ENCODE measurements at regions not wholly inside any gene's neighbourhood (a gene's known extent, or its start where the extent isn't known, plus 50 kb on each side); places are given as distances from the start of the nearest gene placed in this dataset.
A peak's percentile ranks its signal among the peaks of the same experiment; 100 is the strongest.

DNA sequence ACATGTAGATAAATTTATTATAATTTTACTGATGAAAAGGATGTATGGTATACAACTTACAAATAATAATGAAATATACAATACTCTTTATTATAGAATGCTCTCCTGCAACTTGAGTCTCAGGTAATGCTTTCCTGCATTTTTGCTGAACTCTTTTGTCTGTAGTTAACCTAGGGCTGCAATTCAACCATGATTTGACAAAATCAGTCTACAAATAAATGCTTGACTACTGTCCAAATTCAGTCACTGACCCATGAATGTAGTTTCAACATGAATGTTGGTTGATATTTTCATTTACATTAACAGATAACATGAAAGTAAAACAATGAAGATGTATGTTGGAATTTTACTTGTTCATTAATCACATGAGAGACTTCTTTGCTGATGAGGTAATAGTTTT lies 320.9 kb downstream of the ZSWIM6 start:
- no peak for DNase-seq (ENCODE audit: low read depth, low spot score)

DNA sequence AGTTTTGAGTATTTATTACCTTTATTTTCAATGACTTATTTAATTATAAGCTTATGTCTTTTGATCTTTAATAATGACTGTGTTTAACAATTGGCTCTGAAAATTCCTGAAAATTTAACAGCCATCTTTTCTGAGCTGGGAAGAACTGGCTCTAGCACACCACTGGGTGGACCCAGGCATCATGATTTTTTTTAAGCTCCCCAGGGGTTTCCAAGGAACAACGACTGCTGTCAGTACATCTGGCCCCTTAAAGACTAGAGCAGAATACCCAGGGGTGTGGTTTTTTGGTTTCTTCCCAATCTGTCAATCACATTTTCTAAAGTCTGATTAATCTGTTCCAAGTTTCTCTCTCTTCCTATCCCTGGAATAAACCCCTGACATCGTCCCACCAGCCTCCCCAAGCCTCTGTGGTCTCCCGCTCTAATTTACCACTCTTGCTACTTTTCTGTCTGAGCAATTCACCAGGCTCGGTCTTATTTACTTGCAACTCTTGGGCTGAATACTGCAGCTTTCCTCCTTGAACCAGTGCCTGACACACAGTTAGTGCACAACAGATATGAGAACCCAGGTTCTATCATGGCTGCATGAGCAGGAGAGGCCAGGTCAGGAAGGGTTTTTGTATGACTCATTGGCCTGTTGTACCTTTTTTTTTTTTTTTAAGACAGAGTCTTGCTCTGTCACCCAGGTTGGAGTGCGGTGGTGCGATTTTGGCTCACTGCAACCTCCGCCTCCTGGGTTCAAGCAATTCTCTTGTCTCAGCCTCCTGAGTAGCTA lies 321.9 kb downstream of the ZSWIM6 start:
- no peak for DNase-seq (ENCODE audit: low read depth, low spot score)

DNA sequence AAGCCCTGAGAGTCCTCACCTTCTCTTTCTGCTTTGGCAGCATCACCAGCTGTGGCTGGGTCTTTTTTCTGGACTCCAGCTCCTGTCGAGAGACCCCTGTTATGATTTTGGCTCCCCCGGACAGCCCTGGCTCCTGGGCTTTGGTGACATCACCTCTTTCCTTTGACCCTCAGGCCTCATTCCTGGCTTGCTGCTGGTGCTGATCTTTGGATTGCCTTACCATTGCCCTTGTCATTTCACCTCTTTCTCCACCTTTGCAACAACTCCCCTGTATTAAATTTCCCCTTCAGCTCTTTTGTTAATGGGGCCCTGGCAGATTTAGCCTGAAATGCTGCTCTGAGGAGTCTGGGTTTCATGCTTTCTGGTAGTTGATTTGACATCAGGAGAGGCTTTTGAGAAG lies 322.8 kb downstream of the ZSWIM6 start:
- DNase-seq (ENCODE audit: low read depth, low spot score), result no peak

DNA sequence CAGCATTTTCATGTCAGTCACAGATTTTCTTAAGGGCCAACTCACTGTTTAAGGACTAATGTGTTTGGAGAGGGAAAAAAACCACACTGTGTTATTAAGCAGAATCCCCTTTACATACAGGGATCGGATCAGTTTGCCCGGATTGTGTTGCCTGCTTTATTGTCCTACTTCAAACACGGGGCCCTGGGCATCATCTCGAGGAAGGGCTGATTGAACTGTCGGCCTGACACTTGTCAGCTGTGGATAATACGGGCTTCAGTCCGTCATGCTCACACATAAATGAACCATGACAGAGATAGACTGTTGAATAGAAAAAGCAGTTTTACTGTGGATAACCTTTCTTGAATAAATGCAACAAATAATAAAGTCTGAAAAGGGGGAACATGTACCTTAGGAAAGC lies 325.0 kb downstream of the ZSWIM6 start:
- no peak for DNase-seq (ENCODE audit: low read depth, low spot score)

DNA sequence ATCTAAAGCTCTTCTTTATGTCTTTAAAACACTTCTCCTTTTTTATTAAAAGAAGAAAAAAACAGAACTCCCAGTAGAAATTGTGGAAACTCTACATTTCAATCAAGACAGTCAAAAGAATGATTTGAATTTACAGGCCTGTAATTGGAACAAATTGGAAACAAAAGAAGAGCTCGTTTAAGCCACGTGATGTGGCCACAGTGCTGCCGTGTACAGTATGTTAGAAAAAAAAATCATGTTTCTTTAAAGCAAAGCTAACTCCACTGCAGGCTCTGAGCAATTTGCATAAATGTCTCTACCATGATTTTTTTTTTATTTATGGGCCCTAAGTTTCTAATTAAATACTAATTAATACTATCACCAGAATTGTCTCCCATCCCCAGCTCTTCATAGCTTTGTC lies 325.6 kb downstream of the ZSWIM6 start:
- DNase-seq (ENCODE audit: low read depth, low spot score), result no peak

DNA sequence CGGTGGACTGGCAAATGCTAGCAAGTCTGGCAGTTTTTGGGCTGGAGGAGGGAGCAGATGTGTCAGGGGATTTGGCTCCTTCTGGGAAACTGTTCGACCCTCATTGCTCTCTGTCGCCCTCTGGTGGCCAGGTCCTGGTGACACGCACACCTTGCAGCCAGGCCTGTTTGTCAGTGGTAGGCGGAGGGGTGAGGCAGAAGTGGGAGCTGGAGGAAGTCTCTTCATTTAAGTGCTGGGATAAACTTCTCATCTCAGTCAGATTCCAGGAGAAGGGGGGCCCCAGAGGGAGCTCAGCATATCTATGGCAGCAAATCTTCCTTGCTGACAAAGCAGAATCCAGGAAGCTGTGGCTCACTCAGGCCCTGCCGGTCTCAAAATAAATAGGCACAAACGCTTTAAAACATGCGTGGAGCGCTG lies 326.5 kb downstream of the ZSWIM6 start:
- peak; percentile 71 for DNase-seq (ENCODE audit: low read depth, low spot score)

DNA sequence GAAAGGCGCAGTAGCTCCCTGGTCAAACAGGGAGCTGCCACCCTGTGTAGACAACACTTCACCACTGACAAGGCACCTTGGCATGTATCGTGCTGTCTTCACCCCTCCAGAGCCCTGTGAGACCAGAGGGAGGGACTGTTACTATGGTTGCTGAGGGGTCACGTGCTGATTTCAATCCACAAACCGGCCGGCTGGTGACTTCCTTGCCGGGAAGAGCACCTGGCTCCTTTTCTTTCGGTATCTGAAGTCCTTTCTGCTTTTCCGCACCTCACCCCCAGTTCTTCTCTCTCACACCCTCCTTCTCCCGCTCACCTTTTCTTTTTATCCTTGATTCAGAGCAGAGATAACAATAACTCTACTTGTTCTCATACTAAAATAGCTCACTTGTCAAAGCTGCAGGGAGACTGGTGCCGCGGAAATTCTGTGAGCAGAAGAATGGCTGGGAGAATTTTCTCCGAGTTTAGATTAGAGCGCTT lies 327.2 kb downstream of the ZSWIM6 start:
- no peak for DNase-seq (ENCODE audit: low read depth, low spot score)

DNA sequence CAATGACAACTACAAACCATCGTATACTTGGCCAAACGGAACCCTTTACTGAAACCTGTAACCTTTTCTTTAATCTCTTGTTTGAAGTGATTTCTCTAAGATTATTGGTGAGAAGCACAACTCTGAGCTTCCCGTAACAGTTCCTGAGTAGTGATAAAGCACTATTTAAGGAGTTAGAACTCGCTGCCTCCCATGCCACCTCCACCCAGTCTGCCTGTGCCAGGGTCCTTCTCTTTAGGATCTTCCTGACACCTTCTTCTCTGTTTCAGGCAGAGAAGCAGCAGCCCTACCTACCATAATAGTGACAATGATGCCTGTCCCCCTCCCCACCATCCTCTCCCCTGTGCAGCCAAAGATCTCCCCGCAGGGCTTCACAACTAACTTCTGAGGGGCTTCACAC lies 330.6 kb downstream of the ZSWIM6 start:
- no peak for DNase-seq (ENCODE audit: low read depth, low spot score)

DNA sequence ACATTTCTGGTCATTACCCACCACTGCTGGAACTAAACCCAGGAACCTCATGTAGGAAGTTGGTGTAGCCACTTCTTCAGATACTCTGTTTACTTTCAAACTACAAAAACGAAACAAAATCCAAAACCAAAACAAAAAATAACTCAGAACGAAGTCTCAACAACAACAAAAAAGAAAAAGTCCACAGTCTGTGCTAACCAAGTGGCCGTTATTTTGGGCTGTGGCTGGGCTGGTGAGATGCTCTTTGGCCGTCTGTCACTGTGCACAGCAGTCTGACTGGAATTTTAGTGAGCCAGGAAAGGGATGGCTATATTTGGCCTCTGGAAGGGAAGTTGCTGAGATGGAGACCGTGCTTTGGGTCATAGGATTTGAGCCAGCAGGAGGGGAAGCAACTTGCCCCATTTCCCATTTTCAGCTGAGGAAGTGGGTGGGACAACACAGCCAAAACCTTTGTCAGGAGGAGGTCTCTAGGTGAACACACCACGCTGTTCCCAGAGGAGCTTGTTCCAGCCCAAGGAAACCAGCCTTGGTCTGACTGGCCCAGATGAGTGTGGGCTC lies 334.1 kb downstream of the ZSWIM6 start:
- no peak for DNase-seq (ENCODE audit: low read depth, low spot score)

DNA sequence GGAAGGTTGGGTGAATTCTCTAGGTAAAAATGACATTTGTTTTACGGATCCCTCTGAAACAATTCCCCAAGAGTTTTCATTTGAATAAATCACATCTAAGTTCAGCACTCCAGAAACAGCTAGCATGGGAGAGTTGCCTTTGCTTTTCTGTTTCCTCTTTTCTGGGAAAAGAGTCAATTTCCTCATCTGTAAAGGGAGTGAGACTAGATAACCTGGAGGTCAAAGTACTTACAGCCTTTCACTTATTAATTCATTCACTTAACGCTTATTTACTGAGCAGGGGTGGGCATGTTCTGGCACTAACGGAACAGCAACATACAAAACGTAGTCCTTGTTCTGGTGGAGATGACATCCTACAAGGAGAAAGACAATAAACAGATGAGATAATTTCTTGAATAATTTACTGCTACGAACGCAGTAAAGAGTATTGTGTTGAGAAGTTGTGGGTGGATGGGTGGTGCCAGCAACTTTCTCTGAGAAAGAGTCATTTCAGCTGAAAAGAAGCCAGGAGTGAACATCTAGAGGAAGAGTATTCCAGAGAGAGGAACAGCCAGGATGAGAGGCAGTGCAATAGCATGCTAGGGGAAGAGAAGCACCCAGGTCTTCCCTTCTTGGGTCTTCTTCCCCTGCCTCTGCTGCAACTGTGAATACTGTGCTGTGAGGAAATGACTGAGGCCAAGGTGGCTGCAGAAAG lies 335.6 kb downstream of the ZSWIM6 start:
- no peak for DNase-seq (ENCODE audit: low read depth, low spot score)

DNA sequence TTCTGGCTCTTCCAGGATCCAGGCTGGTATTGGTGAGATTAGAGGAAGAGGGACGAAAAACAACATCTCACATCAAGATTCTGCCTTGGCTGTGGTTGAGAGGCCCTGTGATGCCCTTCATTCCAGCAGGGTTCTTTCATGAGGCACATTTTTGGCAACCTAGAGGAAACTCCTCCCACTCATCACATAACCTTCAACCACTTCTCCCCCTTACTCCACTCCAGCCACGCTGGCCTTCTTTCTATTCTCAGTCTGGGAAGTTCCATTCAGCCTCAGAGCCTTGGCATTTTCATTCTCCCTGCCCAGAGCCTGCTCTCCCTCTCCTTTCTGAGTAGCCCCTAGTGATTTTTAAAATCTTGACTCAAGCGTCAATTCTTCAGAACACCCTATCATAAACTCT lies 337.5 kb downstream of the ZSWIM6 start:
- DNase-seq (ENCODE audit: low read depth, low spot score), result no peak

DNA sequence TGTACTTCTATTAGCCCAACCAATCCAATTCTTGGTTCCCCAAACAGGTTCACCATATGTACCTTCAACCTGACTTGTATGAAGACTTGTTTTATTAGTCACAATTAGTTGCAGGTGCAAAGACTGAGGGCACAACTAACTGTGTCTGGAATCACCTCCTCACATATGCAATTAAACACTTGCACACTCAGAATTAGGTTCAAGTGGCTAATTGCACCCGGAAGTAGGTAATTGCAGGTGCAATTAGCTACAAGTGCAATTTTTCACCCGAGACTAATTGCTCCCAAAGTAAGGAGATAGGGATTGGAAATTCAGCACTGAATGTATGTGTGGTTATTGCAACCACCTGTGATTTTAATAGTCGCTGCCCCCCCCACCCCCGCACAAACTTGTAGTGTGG lies 338.9 kb downstream of the ZSWIM6 start:
- DNase-seq (ENCODE audit: low read depth, low spot score), result no peak

DNA sequence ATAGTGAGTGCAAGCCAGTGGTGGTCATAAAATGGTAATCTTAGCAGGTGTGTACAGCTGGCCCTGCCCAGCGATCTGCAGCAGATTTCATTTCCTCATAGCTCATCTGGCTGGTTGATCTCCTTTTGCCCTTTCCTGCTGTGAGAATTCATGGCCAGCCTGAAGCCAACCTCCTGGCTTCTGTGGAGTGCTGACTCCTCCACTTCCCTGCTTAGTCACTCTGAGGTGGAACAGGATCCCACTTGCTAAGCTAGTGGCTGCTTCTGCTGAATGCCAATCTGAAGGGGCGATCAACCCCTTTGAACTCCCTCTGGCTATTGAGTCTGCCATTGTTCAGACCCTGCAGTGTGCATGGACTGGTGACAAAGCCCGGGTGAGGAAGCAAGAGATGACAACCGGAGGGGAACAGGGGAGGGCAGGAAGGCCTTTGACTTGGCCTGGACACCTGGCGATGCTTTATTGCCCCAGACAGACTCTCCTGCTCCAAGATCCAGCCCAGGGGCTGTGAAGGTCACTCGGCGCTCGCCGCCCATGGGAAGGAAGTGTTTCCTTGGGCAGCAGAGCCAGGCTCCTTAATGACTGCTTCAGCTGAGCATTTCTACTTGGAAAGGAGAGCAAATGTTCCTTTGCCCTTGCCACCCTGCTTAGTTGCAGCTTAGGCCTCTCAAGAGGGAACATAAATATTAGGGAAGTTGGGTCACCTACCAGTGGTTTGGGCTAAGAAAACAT lies 341.1 kb downstream of the ZSWIM6 start:
- DNase-seq (ENCODE audit: low read depth, low spot score), result no peak

DNA sequence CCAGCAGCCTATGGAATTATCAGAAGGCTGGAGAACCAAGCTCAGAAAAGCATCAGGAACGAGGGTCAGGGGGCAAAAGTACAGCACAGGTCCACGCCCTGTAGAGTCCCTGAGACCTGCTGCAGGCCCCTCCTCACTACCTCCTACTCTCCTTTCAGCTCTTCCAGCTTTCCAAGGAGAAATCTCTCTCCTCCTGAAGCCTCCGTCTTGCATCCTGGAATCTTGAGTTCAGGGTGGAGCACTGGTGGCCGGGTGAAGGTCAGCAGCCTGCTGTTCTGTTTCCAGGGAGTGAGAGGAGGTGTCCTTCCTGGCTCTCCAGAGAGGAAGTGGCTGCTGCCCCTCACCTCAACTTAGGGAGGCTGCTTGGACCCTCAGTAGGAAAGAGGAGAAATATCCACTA lies 342.3 kb downstream of the ZSWIM6 start:
- no peak for DNase-seq (ENCODE audit: low read depth, low spot score)

DNA sequence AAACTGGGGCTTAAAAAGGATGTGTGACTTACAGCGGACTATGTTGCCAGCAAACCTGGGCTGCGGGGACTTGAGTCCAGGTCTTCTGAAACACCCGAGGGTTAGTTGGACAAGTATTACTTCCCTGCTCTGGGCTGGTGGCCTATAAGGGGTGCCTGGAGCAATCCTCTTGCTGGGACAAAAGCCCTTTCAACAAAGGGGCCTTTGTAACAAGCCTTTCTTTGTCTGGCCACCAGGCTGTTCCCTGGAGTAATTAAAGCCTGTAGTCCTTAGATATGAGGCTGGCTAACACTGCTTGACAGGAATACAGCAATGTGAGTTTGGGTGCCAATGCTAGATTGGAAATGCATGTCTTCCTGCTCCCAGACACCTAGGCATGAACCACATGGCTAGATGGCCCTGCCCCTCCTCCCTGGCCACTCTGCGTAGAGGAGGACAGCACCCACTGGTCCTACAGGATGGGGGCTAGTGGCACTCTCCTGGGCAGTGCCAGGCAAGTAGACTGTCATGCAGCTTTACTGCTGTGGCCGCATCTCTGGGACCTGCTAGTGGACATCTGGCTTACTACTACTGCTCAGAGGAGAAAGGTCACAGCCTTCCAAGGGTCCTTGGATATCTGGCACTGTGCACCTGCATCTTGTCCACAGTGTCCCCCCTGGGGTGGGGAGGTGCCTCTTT lies 343.1 kb downstream of the ZSWIM6 start:
- no peak for DNase-seq (ENCODE audit: low read depth, low spot score)

DNA sequence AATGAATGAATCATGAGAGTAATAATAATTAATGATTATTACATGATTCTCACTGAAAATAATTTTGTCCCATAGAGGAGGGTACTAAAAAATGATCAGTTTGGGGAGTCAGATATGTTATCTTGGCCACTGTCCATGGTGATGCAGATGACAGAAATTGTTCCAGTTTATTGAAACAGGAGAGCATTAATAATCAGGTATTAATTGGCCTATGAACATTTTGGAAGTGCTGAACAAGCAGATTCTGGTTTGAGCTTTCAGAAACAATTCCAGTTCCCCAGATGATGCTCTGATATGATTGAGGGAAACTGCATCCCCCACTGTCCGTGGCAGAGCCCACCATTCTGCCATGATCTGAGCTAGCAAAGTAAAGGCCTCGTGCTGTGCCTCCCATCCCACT lies 345.2 kb downstream of the ZSWIM6 start:
- no peak for DNase-seq (ENCODE audit: low read depth, low spot score)

DNA sequence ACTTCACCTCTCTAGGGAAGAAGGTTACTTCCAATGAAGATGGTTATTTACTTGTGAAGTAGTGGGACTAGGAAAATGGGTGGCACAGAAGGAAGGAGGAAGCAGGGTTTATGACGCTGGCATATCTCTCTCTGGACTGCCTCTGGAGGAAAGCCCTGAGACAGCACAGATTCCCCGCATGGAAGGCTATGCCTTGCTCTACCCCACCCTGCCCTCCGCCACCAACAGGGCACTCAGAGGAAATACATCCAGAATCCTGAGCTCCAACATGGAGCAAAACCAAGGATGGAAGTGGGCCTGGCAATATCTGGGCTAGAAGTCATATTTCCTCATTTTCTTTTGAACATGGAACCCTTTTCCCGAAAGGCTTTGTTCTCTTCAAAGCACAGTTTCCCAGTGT lies 346.9 kb downstream of the ZSWIM6 start:
- no peak for DNase-seq (ENCODE audit: low read depth, low spot score)

DNA sequence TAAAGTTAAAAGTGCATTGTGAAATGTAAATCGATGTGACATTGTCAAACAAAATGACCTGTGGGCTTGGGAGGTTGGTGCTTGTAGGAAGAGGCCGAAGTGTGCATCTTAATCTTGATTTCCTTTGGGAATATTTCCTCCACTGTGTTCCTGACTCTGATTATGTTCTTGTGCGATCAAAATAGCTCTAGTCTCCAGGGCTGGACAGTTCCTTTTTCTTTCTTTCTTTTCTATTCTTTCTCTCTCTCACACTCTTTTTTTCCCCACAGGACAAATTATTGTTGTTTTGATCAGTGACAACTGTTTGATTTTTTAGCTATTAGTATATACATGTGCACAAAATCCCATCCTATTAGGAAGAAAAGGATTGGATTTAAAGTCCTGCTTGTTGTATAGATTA lies 347.5 kb downstream of the ZSWIM6 start:
- DNase-seq (ENCODE audit: low read depth, low spot score), result no peak

DNA sequence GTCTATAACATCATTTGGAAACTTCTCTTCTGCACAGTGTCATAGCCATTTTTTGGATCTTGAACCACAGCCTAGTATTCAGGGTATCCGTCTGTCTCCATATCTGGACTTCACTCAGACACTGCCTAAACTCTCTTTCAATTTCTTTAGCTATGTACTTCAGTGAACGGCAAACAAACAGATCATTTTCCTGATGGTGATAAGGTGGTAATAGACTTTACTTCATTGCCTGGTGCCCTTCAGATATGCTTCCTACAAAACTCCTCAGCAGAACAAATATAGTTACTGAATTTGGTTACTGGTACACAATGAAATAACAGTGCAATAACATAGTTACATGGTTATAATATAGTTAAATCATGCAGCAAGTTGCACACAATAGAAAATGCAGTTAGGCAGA lies 348.2 kb downstream of the ZSWIM6 start:
- DNase-seq (ENCODE audit: low read depth, low spot score), result no peak

DNA sequence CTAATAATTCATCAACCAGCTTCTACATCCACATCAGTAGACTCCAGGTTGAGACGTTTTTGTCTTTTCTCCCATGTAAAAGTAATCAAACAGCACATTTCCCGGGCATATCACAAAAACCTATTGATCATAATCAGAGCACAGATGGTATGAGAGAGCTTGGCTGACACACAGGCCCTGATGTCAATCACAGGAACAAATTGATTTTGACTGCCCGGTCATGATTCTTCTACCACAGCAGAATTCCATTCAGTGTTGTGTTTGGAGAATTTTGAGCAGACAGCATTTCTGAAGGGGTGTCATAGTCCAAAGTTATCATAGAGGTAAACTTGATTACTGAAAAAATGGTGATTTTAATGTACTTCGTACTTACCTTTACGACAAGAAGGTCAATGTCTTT lies 351.1 kb downstream of the ZSWIM6 start:
- DNase-seq (ENCODE audit: low read depth, low spot score), result no peak

DNA sequence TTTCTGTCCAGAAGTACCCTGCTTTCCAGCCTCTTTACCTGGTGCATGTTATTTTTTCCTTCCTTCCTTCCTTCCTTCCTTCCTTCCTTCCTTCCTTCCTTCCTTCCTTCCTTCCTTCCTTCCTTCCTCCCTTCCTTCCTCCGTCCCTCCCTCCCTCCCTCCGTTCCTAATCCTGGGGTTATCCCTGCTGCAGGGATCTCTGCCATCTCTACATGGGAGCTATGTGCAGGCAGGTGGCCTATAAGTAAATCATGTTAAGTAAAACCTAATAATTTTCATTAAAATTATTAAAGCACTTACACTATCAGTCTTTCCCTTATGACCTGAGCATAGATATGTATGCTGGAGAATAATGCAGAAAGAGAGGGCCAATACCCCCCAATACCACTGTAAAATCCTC lies 351.9 kb downstream of the ZSWIM6 start:
- no peak for DNase-seq (ENCODE audit: low read depth, low spot score)
